GM12865 (cell line): ENCODE measurements at regions not wholly inside any gene's neighbourhood (a gene's known extent, or its start where the extent isn't known, plus 50 kb on each side); places are given as distances from the start of the nearest gene placed in this dataset.
A peak's percentile ranks its signal among the peaks of the same experiment; 100 is the strongest.

Source experiments
- DNase-seq: peaks from one replicate; pipeline ENCODE4 v3.0.0; 2010; ENCODE audit warnings: low read depth
- H3K4me3 ChIP-seq: 2 replicates; pipeline ENCODE4 v1.5.1; 2011; ENCODE audit warnings: mild to moderate bottlenecking, low read depth, low read length, control low read depth
- TF ChIP-seq, protein P1 (sequence below): IDR thresholded peaks from 2 replicates; pipeline ENCODE4 v1.5.1; 2011; ENCODE audit warnings: low read length, control low read depth, low read depth, inconsistent platforms; ENCODE audit not compliant: insufficient read depth; ENCODE audit errors: missing control alignments

DNA sequence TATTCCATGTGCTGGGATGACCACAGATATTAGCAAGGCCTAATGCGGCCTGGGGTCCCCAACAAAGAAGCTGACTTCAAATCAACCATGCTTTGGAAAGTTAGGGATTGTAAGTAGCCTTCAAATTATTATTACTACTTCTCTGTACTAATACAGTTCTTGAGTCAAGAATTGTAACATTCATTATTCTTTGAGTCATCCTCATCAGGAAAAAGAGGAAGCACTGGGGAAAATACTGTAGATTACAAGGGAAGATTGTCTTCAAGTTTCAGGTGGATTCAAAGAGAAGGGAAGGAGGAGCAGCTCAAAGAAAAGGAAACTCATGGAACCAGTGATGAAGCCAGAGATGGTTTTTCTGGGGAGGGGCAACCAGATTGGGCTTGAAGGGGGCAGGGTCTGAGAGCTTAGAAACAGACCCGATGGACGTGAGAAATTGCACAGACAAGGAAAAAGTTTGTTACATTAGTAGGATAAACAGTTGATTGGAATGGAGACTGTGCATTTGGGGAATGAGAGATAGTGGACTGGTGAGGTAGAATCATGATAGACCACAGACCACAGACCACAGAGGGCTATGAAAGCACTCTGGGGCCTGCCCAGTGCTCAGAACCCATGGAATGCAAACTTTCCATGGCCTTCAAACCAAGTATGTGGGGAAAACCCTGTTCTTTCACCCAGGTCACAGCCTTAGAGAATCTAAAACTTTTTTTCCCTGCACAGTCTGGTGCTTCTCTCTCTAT, 209.9 kb downstream of the ZNF365 start:
- H3K4me3 ChIP-seq = no peak overlapping the region
- TF ChIP-seq, protein P1, sequence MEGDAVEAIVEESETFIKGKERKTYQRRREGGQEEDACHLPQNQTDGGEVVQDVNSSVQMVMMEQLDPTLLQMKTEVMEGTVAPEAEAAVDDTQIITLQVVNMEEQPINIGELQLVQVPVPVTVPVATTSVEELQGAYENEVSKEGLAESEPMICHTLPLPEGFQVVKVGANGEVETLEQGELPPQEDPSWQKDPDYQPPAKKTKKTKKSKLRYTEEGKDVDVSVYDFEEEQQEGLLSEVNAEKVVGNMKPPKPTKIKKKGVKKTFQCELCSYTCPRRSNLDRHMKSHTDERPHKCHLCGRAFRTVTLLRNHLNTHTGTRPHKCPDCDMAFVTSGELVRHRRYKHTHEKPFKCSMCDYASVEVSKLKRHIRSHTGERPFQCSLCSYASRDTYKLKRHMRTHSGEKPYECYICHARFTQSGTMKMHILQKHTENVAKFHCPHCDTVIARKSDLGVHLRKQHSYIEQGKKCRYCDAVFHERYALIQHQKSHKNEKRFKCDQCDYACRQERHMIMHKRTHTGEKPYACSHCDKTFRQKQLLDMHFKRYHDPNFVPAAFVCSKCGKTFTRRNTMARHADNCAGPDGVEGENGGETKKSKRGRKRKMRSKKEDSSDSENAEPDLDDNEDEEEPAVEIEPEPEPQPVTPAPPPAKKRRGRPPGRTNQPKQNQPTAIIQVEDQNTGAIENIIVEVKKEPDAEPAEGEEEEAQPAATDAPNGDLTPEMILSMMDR = no peak
- peak; percentile 32 for DNase-seq

DNA sequence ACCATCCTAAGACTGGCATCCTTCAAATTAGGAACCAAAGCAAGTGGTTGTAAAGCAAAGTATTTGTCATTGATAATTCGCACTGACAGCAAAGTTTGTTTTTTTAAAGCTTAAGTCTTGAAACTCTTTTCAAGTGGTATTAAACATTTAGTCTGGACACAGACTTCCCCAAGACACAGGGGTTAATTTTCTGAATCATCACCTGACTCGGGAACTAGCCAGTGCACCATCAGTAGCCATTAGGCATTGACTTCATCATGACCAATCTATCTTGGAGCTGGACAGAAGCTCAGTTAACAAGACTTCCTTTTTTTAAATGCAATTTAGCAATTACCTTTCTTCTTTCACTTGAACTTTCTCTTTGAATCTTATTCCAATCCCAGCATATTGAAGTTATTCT, 210.6 kb downstream of the ZNF365 start:
- TF ChIP-seq, protein P1 = no peak
- no peak overlapping the region for H3K4me3 ChIP-seq
- no peak for DNase-seq

DNA sequence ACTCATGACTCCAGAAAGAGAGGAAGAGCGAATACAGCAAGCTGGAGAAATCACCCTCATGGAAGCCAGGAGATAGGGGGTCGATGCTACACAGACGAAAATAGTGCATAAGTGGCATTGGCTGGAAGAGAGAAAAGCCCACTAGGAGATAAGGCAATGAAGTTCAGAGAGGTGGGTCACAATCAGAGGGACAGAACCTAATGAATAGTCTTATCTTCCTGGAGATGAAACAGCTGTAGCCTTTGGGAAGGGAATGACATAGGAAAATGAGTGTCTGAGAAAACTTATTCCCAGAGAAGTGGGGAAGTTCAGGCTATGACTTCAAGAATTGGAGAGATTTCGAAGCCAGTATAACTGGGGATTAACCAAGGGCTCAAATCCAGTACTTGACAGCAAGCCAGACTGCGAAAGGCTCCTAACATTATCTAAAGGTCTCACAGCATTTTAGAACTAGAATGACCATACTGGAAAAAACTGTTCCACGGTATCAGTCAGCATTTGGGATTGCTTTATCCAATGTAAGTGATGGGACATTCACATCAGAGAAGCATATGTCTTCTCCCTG, 211.1 kb downstream of the ZNF365 start:
- TF ChIP-seq, protein P1 = no peak
- no peak overlapping the region for H3K4me3 ChIP-seq
- no peak for DNase-seq

DNA sequence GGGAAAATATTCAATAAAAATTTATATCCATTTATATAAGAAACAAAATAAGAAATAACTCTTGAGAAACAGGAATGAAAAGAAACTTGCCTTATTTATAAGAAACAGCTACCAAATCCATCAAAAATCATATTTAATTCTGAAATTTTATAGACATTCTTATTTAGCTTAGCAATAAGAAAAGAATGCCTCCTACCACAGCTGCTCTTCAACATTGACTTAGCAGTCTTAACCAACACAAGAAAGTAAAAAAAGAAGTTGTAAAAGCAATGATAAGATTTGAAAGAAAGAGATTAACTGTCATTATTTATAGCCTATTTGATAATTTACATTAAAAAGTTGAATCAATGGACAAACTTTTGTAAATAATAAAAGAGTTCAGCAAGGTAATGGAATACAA, 212.8 kb downstream of the ZNF365 start:
- DNase-seq = no peak
- no peak overlapping the region for H3K4me3 ChIP-seq
- TF ChIP-seq, protein P1 = no peak

DNA sequence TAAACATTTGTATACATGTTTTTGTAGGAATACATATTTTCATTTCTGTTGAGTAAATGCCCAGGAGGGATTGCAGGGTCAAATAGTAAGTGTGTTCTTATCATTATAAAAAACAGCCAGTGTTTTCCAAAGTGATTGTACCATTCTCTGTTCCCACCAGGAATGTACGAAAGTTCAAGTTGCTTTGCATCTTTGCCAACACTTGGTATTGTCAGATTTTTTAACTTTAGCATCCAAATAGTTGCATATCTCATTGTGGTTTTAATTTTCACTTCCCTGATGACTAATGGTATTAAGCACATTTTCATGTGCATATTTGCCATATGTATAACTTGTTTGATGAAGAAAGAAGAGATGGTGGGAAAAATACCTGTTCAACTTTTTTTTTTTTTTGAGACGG, 213.9 kb downstream of the ZNF365 start:
- no peak overlapping the region for H3K4me3 ChIP-seq

DNA sequence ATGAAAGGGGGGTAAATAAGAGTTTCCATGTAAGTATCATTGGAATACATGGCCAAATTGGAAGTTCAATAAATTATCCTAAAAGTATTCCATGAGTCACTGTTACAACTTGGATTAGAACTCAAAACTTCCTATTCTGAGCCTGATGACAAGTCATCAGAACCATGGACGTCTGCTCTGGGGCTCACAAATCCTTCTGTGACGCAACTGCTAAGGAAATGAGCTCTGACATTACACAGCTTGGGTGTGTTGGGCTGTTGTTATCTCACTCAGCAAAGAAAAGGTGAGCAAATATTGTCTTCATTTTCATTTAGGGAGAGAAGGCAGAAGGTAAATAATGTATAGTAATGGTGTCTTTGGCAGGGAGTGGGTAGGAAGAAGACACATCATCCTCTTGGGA, 214.8 kb upstream of the ADO start:
- TF ChIP-seq, protein P1 = no peak
- DNase-seq = no peak
- H3K4me3 ChIP-seq = no peak overlapping the region

More for the DNA sequence above, 213.9 kb downstream of the ZNF365 start:
- TF ChIP-seq, protein P1 = no peak
- DNase-seq = no peak
